Loucy (cell line): ENCODE measurements at regions not wholly inside any gene's neighbourhood (a gene's known extent, or its start where the extent isn't known, plus 50 kb on each side); places are given as distances from the start of the nearest gene placed in this dataset.

ENCODE experiments used
- EZH2phosphoT487 ChIP-seq: fragments of 200-600 bp; IDR thresholded peaks from 2 replicates; pipeline ENCODE4 v1.6.1; 2018; ENCODE audit warnings: antibody characterized with exemption, mild to moderate bottlenecking, moderate library complexity, borderline replicate concordance
- TF ChIP-seq, protein P1 (sequence below): fragments of 200-600 bp; sonication (generic); conservative IDR thresholded peaks from 2 replicates; pipeline ENCODE4 v1.5.1; 2014; ENCODE audit warnings: mild to moderate bottlenecking, antibody characterized with exemption, low read length

DNA sequence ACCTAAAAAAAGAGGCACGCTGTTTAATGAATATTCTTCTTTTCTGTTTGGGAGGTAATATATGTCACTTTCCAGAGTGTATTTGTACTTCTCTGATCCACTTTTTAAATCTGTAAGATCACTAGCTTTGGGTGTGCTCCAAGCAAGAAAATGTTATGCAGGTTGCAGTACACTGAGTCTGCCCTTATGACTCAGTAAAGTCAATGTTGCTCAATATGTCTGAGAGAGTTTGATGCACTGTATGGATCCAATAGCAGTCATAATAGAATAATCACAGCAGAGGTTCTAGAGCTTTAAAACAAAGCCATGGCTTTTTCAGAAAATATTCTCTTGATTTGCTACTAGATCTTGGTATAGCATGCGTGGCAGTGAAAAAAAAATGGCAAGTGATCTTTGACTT lies 525.3 kb upstream of the HTR1E start:
- TF ChIP-seq, protein P1, sequence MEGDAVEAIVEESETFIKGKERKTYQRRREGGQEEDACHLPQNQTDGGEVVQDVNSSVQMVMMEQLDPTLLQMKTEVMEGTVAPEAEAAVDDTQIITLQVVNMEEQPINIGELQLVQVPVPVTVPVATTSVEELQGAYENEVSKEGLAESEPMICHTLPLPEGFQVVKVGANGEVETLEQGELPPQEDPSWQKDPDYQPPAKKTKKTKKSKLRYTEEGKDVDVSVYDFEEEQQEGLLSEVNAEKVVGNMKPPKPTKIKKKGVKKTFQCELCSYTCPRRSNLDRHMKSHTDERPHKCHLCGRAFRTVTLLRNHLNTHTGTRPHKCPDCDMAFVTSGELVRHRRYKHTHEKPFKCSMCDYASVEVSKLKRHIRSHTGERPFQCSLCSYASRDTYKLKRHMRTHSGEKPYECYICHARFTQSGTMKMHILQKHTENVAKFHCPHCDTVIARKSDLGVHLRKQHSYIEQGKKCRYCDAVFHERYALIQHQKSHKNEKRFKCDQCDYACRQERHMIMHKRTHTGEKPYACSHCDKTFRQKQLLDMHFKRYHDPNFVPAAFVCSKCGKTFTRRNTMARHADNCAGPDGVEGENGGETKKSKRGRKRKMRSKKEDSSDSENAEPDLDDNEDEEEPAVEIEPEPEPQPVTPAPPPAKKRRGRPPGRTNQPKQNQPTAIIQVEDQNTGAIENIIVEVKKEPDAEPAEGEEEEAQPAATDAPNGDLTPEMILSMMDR, result no peak
- no peak for TF ChIP-seq EZH2phosphoT487
